Midbrain (tissue), 1 donor: ENCODE measurements at regions not wholly inside any gene's neighbourhood (a gene's known extent, or its start where the extent isn't known, plus 50 kb on each side); places are given as distances from the start of the nearest gene placed in this dataset.
"Not testable (repeated sequence)": the region's sequence is repeated elsewhere in the genome, so short reads cannot be mapped to it uniquely, and the experiment has no call there.

Experiments used
- DNase-seq: peaks from one replicate; lab custom pipeline; 2025; lab: John Stamatoyannopoulos, UW

GRCh38 chrX:130467936-130468335, 66.1 kb downstream of the RBMX2 start:
- no peak for DNase-seq

GRCh38 chrX:130468395-130468923, 66.7 kb downstream of the RBMX2 start:
- DNase-seq: no peak

GRCh38 chrX:130482871-130483270, 81.1 kb downstream of the RBMX2 start:
- DNase-seq: no peak

DNA sequence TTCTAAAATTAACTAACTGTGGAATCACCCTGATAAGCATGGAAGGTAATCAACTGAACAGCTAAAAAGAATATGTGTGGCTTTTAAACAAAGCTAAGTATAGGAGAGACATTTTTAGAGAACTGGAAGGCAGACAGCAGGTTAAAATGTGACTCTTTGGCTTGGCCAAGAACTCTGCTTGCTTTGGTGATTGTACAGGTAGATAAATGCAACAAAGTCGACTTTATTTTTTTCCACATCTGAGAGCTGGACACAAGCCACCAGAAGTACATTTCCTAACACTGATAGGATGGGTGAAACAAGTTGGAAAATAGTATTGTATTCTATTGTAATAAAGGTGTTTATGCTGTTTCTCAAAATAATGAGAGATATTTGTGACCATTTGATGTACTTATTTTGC, 84.1 kb downstream of the RBMX2 start:
- DNase-seq: no peak

GRCh38 chrX:130495502-130495901, 93.7 kb downstream of the RBMX2 start:
- not testable (repeated sequence) for DNase-seq

DNA sequence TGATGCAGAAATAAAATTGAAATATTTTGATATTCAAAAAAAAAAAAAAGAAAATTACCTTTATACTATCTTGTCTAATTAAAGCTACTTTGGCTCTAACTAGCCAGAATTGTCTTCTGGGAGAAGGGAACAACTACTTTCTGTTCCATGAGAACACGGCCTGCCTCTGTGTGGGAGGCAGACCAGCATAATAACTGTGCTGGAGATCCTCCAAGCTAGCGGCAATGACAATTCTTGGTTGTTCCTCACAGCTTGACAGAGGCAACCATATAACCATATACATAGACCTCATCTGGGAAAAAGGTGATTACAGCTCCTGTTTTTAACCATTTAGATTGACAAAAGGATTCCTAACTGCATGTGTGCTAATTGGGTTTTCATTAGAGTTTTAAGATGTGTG, 95.7 kb downstream of the RBMX2 start:
- peak; percentile 80 for DNase-seq

- no peak for DNase-seq
Measured at GRCh38 chrX:130498653-130499274, 97.0 kb downstream of the RBMX2 start.

- no peak for DNase-seq
Measured at GRCh38 chrX:130502016-130502570, 100.3 kb downstream of the RBMX2 start.

DNA sequence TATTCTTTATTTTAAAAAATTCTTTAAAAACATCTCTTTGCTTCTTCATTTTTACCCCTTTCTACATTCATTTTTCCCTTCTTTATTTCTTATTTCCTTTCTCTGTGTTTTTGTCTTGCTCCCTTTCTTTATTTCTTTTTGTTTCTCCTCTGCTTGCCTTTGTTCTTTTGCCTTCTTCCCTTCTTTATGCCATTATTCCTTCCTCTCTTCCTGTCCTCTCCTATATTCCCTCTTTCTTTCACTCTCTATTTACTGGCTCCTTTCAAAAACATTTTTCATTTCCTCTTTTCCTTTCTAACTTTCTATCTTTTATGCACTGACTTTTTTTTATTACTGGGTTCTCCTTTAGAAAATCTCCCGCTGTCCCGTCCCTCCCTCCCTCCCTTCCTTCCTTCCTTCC, 102.2 kb downstream of the RBMX2 start:
- DNase-seq: no peak

DNA sequence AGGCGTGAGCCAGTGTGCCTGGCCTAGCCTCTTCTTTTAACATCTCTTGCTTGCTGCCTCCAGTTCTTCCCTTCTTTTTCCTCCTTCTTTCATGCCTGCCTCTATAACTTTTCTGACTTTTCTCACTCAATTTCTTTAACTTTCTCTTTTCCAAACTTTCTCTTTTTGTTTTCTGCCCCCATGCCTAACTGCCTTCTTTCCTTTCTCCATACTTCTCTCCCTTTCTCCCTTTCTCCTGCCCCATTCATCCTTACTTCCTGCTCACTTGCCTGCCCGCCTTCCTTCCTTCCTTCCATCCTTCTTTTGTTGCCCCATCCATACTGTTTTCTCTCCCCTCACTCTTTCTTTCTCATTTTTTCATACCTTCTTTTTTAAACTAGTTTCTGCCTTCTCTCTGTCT, 105.2 kb downstream of the RBMX2 start:
- DNase-seq: no peak

DNA sequence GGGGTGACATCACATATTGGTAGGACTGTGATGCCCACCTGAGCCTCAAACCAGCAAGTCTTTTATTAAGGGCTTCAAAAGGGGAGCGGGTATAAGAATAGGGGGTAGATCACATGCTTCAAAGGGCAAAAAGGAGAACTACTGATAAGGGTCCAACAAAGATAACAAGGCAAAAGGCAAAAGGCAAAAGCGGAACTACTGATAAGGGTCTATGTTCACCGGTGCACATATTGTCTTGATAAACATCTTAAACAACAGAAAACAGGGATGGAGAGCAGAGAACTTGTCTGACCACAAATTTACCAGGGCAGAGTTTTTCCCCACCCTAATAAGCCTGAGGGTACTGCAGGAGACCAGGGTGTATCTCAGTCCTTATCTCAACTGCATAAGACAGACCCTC, 110.7 kb downstream of the RBMX2 start:
- DNase-seq: not testable (repeated sequence)

DNA sequence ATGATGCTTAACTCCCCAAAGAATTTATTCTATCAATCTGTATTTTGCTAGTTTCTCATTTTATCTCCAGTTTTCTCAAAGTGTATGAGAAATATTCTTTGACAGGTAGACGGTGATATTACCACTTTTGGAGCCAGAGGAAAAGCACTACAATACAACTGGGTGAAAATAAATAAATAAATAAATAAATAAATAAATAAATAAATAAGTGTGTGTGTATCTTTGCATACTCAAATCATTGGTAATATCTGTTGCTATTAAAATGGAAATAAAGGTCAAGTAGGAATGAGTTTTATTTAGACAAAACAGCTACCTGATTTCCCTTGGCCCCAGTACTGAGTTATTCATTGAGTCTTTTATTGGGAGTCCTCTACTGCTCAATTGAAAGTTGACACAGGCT, 114.3 kb downstream of the RBMX2 start:
- no peak for DNase-seq

- peak; percentile 1 for DNase-seq
Measured at GRCh38 chrX:130523460-130524394, 121.9 kb downstream of the RBMX2 start.

DNA sequence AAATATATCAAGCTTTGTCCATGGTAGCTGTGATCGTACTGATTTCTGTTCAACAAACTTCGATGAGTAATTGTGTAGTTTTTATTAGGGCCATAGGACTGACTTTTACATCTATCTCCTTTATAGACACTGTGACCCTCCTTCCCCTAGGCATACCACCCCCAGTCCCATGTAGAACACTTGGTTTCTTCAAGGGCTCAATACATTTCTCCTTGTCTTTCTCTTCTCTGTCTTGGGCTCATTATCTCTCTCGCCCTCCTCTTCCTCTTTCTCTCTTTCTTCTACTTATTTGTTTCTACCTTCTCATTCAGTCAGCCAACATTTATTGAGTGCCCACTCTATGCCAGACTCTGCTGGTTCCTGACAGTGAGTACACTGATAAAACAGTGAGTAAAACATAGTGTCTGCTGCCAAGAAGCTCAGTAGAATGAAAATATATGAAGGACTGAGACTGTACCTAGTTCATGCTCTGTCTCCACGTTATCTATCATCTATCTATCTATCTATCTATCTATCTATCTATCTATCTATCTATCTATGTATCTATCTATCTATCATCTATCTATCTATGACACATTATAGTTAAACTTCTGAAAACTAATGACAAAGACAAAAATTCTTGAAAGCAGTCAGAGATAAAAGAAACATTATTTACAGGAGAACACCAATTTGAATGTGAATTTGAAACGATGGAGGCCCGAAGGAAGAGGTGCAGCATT, 122.8 kb downstream of the RBMX2 start:
- no peak for DNase-seq

GRCh38 chrX:130529531-130529930, 127.7 kb downstream of the RBMX2 start:
- DNase-seq: no peak

DNA sequence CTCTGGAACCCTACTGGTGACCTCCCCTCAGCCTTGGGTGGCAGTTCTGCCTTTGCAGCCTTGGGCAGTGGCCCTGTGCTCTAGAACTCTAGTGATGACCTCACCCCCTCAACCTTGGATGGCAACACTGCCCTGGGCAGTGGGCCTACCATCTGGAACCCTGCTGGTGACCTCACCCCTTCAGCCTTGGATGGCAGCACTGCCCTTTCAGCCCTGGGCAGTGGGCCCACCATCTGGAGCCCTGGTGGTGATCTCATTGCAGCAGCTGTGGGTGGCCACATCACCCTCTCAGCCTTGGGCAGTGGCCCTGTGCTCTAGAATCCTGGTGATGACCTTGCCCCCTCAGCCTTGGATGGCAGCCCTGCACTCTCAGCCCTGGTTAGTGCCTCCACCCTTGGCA, 129.3 kb downstream of the RBMX2 start:
- no peak for DNase-seq

GRCh38 chrX:130539721-130540321, 138.0 kb downstream of the RBMX2 start:
- peak; percentile 14 for DNase-seq

- DNase-seq: no peak
Measured at GRCh38 chrX:130543603-130544325, 142.0 kb downstream of the RBMX2 start.

DNA sequence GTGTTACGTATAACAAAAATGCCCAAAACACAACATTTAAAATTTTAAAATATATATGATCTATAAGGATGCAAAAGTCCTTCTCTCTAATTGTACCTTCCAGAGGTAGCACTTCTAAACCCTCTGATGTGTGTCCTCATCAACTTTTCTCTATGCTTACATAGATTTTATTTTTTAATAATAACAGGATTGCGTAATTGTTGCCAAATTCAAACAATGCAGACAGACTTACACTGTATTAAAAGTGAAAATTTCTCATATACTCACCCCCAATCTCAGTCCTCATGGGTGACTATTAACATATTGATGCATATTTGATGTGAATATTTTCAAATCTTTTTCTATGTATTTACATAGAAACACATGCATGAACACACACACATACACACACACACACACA, 144.0 kb downstream of the RBMX2 start:
- no peak for DNase-seq

DNA sequence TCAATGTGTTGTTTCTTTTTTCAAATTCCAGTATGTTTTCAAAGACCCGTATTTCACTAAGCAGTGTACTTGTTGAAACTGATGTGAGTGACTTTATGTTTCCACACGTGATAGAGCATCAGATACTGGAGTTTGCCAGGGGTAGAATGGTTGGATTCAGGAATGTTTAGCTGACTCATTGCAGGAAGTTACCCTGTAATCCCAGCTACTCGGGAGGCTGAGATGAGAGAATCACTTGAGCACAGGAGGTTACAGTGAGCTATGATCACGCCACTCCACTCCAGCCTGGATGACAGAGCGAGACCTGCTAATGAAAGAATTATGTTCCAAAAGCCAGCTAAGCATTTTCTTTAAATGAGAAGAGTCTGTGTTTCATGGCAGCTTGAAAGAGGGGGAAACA, 147.6 kb downstream of the RBMX2 start:
- DNase-seq: not testable (repeated sequence)

DNA sequence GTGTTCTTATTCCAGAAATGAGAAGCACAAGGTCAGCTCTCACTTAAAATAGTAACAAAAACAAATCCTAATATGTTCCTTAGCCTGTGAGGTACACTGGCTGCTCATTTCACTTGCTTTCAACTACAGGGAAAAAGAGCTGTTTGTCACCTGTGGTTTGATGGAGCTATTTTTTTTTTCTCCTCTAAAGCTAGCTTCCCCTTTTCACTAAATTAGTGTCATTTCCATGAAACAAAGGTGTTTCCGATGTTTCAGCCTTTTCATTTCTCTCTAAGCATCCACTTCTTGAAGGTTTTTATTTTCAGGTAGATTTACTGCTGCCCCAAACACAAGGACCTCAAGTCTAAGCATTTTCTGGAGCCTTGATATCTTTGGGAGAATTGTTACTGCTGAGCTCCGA, 148.6 kb downstream of the RBMX2 start:
- no peak for DNase-seq
